OCI-LY3 (cell line): ENCODE measurements at regions not wholly inside any gene's neighbourhood (a gene's known extent, or its start where the extent isn't known, plus 50 kb on each side); places are given as distances from the start of the nearest gene placed in this dataset.

Experiments
- H2AFZ ChIP-seq: fragments of 200-600, 300-600 bp; shearing (Covaris generic); 2 replicates; pipeline ENCODE4 v1.6.0; 2014; ENCODE audit warnings: antibody characterized with exemption, low read depth, low read length
- H3K27ac ChIP-seq: fragments of 200-600, 300-600 bp; sonication (generic); 2 replicates; pipeline ENCODE4 v1.5.1; 2014; ENCODE audit warnings: mild to moderate bottlenecking, low read length, moderate library complexity, mixed read lengths
- H3K27me3 ChIP-seq: fragments of 200-600, 300-600 bp; sonication (generic); 2 replicates; pipeline ENCODE4 v1.6.1; 2014; ENCODE audit warnings: low read depth, low read length, mixed read lengths
- H3K36me3 ChIP-seq: fragments of 200-600, 300-600 bp; sonication (generic); replicated peaks from 2 replicates; pipeline ENCODE3; 2014; ENCODE audit warnings: low read depth, low read length, mixed read lengths
- H3K4me1 ChIP-seq: fragments of 300-600, 200-600 bp; sonication (generic); 2 replicates; pipeline ENCODE4 v1.6.1; 2014; ENCODE audit warnings: low read length, mixed read lengths
- H3K4me2 ChIP-seq: fragments of 200-600, 300-600 bp; sonication (generic); 2 replicates; pipeline ENCODE4 v1.6.1; 2014; ENCODE audit warnings: low read length, mixed read lengths
- H3K4me3 ChIP-seq: fragments of 300-600, 200-600 bp; sonication (generic); 2 replicates; pipeline ENCODE4 v1.5.1; 2014; ENCODE audit warnings: antibody characterized with exemption, mild to moderate bottlenecking, low read length, moderate library complexity
- H3K79me2 ChIP-seq: fragments of 300-600, 200-600 bp; shearing (Covaris generic); 2 replicates; pipeline ENCODE4 v1.6.1; 2014; ENCODE audit warnings: mild to moderate bottlenecking, low read length, mixed read lengths
- H3K9ac ChIP-seq: fragments of 300-600, 200-600 bp; shearing (Covaris generic); 2 replicates; pipeline ENCODE4 v1.6.0; 2014; ENCODE audit warnings: mild to moderate bottlenecking, low read length, moderate library complexity
- H3K9me3 ChIP-seq: fragments of 200-600, 300-600 bp; shearing (Covaris generic); 2 replicates; pipeline ENCODE4 v1.6.1; 2014; ENCODE audit warnings: low read length, mixed read lengths; ENCODE audit not compliant: insufficient read depth
- H4K20me1 ChIP-seq: fragments of 200-600, 300-600 bp; sonication (generic); 2 replicates; pipeline ENCODE4 v1.6.1; 2016; ENCODE audit warnings: low read length, mixed read lengths; ENCODE audit not compliant: insufficient read depth
- CTCF ChIP-seq: fragments of 200-600, 300-600 bp; sonication (generic); IDR thresholded peaks from 2 replicates; pipeline ENCODE4 v1.5.1; 2014; ENCODE audit warnings: antibody characterized with exemption, low read length, low read depth
- EZH2phosphoT487 ChIP-seq: fragments of 200-600 bp; shearing (Covaris generic); IDR thresholded peaks from 2 replicates; pipeline ENCODE4 v1.6.1; 2018; ENCODE audit warnings: antibody characterized with exemption, mixed run types, low read depth

GRCh38 chr1:195804547-195804946 is 803.7 kb downstream of the KCNT2 start:
- Histone ChIP-seq H2AFZ (no peak overlapping the region), H3K4me1 (no peaks in the 10 kb centered on the region), H3K27me3 (no peaks in the 10 kb centered on the region), H3K4me3 (no peak overlapping the region), H4K20me1 (no peaks in the 10 kb centered on the region), H3K27ac (no peak overlapping the region), H3K4me2 (no peak overlapping the region), H3K9ac (no peak overlapping the region), H3K9me3 (no peaks in the 10 kb centered on the region), H3K36me3 (no peaks in the 10 kb centered on the region), H3K79me2 (no peaks in the 10 kb centered on the region)
- TF ChIP-seq EZH2phosphoT487, result no peak
- peak; percentile 60 for TF ChIP-seq CTCF

- Histone ChIP-seq H3K27me3 (no peaks in the 10 kb centered on the region), H3K4me2 (no peak overlapping the region)
- no peak for TF ChIP-seq EZH2phosphoT487
- no peak for TF ChIP-seq CTCF
Measured at GRCh38 chr1:195799016-195799415, 809.2 kb downstream of the KCNT2 start.

GRCh38 chr1:195794225-195794624 is 814.0 kb downstream of the KCNT2 start:
- TF ChIP-seq EZH2phosphoT487, result no peak
- no peak for TF ChIP-seq CTCF
- Histone ChIP-seq H4K20me1 (no peaks in the 10 kb centered on the region), H3K36me3 (no peaks in the 10 kb centered on the region), H3K27me3 (no peaks in the 10 kb centered on the region), H3K4me3 (no peak overlapping the region), H2AFZ (no peak overlapping the region), H3K79me2 (no peaks in the 10 kb centered on the region), H3K4me1 (no peaks in the 10 kb centered on the region), H3K4me2 (no peak overlapping the region), H3K9me3 (no peaks in the 10 kb centered on the region), H3K27ac (no peak overlapping the region), H3K9ac (no peak overlapping the region)

More at GRCh38 chr1:195799016-195799415, 809.2 kb downstream of the KCNT2 start:
- Histone ChIP-seq H3K36me3 (no peaks in the 10 kb centered on the region), H3K4me3 (no peak overlapping the region), H3K4me1 (no peaks in the 10 kb centered on the region), H3K9ac (no peak overlapping the region), H3K79me2 (no peaks in the 10 kb centered on the region), H4K20me1 (no peaks in the 10 kb centered on the region), H3K9me3 (no peaks in the 10 kb centered on the region), H3K27ac (no peak overlapping the region), H2AFZ (no peak overlapping the region)

- Histone ChIP-seq H3K27ac (no peak overlapping the region), H3K79me2 (no peaks in the 10 kb centered on the region)
- TF ChIP-seq CTCF (no peak), EZH2phosphoT487 (no peak)
Measured at GRCh38 chr1:195791796-195792195, 816.4 kb downstream of the KCNT2 start.

More at GRCh38 chr1:195791796-195792195, 816.4 kb downstream of the KCNT2 start:
- Histone ChIP-seq H3K36me3 (no peaks in the 10 kb centered on the region), H3K9ac (no peak overlapping the region), H3K9me3 (no peaks in the 10 kb centered on the region), H3K4me1 (no peaks in the 10 kb centered on the region), H3K27me3 (no peaks in the 10 kb centered on the region), H3K4me2 (no peak overlapping the region), H2AFZ (no peak overlapping the region), H4K20me1 (no peaks in the 10 kb centered on the region), H3K4me3 (no peak overlapping the region)
